Gastrocnemius medialis (tissue), 4 donors: ENCODE measurements at regions not wholly inside any gene's neighbourhood (a gene's known extent, or its start where the extent isn't known, plus 50 kb on each side); places are given as distances from the start of the nearest gene placed in this dataset.

ENCODE experiments used
- ATAC-seq, 2 donors: fragments of 150-250 bp; one replicate each; pipeline ENCODE4 v1.9.1; 2016
- DNase-seq, 2 donors: peaks; one replicate each; pipeline ENCODE4 v3.0.0-alpha.2; 2019
- H3K27ac ChIP-seq, 4 donors: fragments of 200-600 bp; sonication (generic); 1 replicate in 1 of 4; 2 replicates in 3 of 4; pipeline ENCODE4 v1.5.1; 2016 to 2018; ENCODE audit warnings: mild to moderate bottlenecking in 2 of 4, moderate library complexity in 1 of 4
- H3K27me3 ChIP-seq, 3 donors: fragments of 200-600 bp; sonication (generic) in 2 of 3; 1 replicate in 1 of 3; 2 replicates in 2 of 3; pipeline versions ENCODE4 v1.5.1 to v1.6.0; 2016 to 2019; ENCODE audit warnings: mild to moderate bottlenecking in 1 of 3, moderate library complexity in 1 of 3
- H3K36me3 ChIP-seq, 2 donors: fragments of 200-600 bp; sonication (generic) in 1 of 2; one replicate each; pipeline ENCODE4 v1.5.1; 2017 to 2018
- H3K4me1 ChIP-seq, 2 donors: fragments of 200-600 bp; sonication (generic) in 1 of 2; one replicate each; pipeline ENCODE4 v1.5.1; 2016 to 2017; ENCODE audit warnings: mild to moderate bottlenecking in 2 of 2
- H3K4me3 ChIP-seq, 4 donors: fragments of 200-600 bp; sonication (generic) in 3 of 4; 1 replicate in 1 of 4; 2 replicates in 3 of 4; pipeline ENCODE4 v1.5.1; 2016 to 2019; ENCODE audit warnings: mild to moderate bottlenecking in 2 of 4
- H3K9me3 ChIP-seq, 3 donors: fragments of 200-600 bp; sonication (generic) in 2 of 3; 1 replicate in 1 of 3; 2 replicates in 2 of 3; pipeline ENCODE4 v1.5.1; 2016 to 2019
- POLR2A ChIP-seq, 2 donors: fragments of 450-650 bp; IDR thresholded peaks; one replicate each; pipeline ENCODE4 v1.6.1; 2017; ENCODE audit warnings: antibody characterized with exemption in 2 of 2, mild to moderate bottlenecking in 2 of 2, moderate library complexity in 2 of 2
- in situ Hi-C, 4 donors: fragments of 200-750 bp; cut with MboI; loops; one replicate each; pipeline versions ENCODE4 v1.15.0 to v1.8.0; 2017; ENCODE audit warnings: low sequenced_read_pairs in 4 of 4
- intact Hi-C: fragments of 100-400 bp; cut with DNase I; formaldehyde crosslinking; loops from one replicate; pipeline ENCODE4 v1.15.1; 2023; ENCODE audit warnings: low total_unique reads
- TF ChIP-seq, protein P1 (sequence below), 5 experiments: fragments of 450-650 bp in 3 of 5; fragments of 200-600 bp in 2 of 5; sonication (generic) in 2 of 5; IDR thresholded peaks in 4 of 5; conservative IDR thresholded peaks in 1 of 5; 1 replicate in 4 of 5; 2 replicates in 1 of 5; pipeline ENCODE4 v1.5.1; 2016 to 2019; ENCODE audit warnings: antibody characterized with exemption in 5 of 5, mild to moderate bottlenecking in 3 of 5, moderate library complexity in 3 of 5

DNA sequence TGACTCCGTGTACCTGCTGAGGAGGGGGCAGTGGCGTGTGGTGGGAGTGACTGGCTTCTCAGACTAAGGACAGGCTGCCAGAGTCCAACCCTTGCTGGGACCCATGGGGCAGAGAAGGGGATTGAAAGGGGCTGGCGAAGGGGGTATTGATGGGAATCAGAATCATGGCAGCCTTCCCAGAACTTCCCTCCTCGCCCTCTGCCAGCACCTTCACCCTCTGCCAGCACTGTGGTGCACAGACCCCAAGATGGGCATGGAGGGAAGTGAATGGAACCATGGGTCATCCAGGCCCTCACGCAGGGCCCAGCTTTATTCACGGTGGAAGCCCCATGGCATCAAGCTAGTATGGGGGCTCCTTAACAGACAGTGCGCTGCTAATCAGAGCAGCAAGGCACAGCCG, 76.8 kb downstream of the IRX5 start:
- no peak for TF ChIP-seq POLR2A (IDR thresholded peaks at IDR 0.05)
- TF ChIP-seq, protein P1, sequence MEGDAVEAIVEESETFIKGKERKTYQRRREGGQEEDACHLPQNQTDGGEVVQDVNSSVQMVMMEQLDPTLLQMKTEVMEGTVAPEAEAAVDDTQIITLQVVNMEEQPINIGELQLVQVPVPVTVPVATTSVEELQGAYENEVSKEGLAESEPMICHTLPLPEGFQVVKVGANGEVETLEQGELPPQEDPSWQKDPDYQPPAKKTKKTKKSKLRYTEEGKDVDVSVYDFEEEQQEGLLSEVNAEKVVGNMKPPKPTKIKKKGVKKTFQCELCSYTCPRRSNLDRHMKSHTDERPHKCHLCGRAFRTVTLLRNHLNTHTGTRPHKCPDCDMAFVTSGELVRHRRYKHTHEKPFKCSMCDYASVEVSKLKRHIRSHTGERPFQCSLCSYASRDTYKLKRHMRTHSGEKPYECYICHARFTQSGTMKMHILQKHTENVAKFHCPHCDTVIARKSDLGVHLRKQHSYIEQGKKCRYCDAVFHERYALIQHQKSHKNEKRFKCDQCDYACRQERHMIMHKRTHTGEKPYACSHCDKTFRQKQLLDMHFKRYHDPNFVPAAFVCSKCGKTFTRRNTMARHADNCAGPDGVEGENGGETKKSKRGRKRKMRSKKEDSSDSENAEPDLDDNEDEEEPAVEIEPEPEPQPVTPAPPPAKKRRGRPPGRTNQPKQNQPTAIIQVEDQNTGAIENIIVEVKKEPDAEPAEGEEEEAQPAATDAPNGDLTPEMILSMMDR (IDR thresholded peaks at IDR 0.05 in 4 of 5, conservative IDR thresholded peaks at IDR 0.05 in 1 of 5) = no peak
- H3K36me3 ChIP-seq = no peaks in the 10 kb centered on the region
- in situ Hi-C loops = no loop called here
- no peak overlapping the region for H3K4me3 ChIP-seq
- H3K4me1 ChIP-seq = no peaks in the 10 kb centered on the region
- DNase-seq = no peak
- no peak overlapping the region for H3K27ac ChIP-seq
- no peaks in the 10 kb centered on the region for H3K27me3 ChIP-seq
- no peaks in the 10 kb centered on the region for H3K9me3 ChIP-seq
- intact Hi-C loops = no loop called here
- ATAC-seq = no peak

DNA sequence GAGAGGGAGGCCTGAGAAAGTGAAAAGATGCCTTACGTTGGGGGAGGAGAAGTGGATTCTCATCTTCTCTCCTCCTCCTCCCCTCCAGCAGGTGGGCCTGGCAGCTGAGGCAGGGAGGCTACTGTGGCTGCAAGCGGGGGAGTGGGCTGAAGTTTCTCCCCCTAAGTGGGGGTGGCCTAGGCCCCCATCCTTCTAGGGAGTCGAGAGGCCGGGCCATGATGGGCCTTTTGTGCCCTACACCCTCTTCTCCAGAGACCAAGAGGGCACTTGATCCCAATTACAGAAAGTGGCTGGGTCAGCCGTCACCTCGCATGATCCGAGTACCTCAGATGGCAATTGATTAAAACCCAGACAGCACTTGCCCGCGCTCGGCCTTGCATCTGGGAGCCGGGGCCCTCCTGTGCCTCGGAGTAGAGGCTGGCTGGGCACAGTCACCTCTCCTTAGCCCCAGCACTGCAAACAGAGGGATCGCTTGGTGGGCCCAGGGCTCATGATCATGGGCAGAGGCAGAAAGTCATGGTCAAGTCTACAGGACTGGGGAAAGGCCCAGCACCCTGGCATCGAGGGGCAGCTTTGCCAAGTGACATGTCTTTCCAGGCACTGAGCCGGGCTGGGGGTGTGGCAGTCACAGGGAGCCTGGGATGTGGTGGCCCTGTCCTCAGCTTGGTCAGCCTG, 78.3 kb downstream of the IRX5 start:
- no peak overlapping the region for H3K27ac ChIP-seq
- no peak for ATAC-seq
- H3K4me3 ChIP-seq = no peak overlapping the region
- no peaks in the 10 kb centered on the region for H3K36me3 ChIP-seq
- intact Hi-C loops = no loop called here
- TF ChIP-seq POLR2A (IDR thresholded peaks at IDR 0.05) = no peak
- TF ChIP-seq, protein P1 (IDR thresholded peaks at IDR 0.05 in 4 of 5, conservative IDR thresholded peaks at IDR 0.05 in 1 of 5) = no peak
- H3K27me3 ChIP-seq = no peaks in the 10 kb centered on the region
- H3K9me3 ChIP-seq = no peaks in the 10 kb centered on the region
- in situ Hi-C loops = no loop called here
- no peaks in the 10 kb centered on the region for H3K4me1 ChIP-seq
- no peak for DNase-seq

DNA sequence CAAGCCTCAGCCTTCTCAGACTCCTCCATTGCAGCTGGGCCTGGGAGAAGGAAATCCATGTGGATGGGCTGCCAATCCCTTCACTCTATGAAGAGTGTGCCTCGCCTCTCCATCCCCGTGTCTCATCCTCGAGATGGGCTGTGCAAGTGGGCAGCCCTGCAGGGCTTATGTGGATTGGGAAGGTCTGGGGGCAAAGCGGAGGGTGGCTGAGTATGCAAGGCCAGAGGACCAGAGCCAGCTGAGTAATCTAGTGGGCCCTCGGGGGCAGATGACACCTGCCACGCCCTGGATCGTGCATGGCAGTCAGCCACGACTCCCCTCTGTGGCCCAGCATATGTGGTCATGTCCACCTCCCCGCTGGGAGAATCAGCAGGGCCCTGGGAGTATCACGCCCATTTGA, 78.9 kb downstream of the IRX5 start:
- no peaks in the 10 kb centered on the region for H3K36me3 ChIP-seq
- H3K4me1 ChIP-seq = no peaks in the 10 kb centered on the region
- no peak for ATAC-seq
- TF ChIP-seq POLR2A (IDR thresholded peaks at IDR 0.05) = no peak
- TF ChIP-seq, protein P1 (IDR thresholded peaks at IDR 0.05 in 4 of 5, conservative IDR thresholded peaks at IDR 0.05 in 1 of 5) = no peak
- in situ Hi-C loops = no loop called here
- DNase-seq = no peak
- no peak overlapping the region for H3K4me3 ChIP-seq
- no peaks in the 10 kb centered on the region for H3K9me3 ChIP-seq
- intact Hi-C loops = no loop called here
- H3K27me3 ChIP-seq = no peaks in the 10 kb centered on the region
- H3K27ac ChIP-seq = no peak overlapping the region

DNA sequence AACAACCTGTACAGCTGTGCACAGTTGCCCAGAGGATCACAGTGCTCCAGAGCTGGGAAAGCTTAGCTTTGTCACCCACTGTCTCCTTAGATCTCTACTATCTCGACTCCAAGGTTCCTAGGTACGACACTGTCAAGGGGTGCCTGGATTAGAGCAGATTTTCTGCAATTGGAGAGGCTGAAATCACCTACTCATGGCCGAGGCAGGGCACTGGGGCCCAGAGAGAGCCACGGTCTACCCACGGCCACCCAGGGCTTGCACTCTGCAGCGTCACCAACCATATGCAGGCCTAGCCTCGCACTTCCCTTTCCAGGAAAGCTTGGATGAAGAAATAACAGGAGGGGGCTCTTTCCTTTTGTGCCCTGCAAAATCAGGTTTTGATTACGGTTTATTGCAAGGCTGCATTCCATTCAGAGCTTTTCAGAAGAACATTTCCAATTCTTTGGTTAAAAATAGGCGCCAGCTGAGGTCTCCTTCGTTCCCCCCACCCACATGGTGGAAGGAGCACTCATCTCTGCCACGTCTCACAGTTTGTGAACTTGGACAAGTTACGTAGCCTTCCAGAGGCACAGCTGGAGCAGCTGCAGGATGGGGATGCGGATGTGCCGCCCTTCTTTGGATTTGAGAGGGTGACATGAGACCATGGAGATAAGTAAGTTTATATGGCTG, 80.0 kb downstream of the IRX5 start:
- ATAC-seq = no peak
- no peaks in the 10 kb centered on the region for H3K4me1 ChIP-seq
- intact Hi-C loops (no loop called here), in situ Hi-C loops (no loop called here)
- DNase-seq = no peak
- H3K27ac ChIP-seq = no peak overlapping the region
- no peaks in the 10 kb centered on the region for H3K9me3 ChIP-seq
- H3K4me3 ChIP-seq = no peak overlapping the region
- TF ChIP-seq POLR2A (IDR thresholded peaks at IDR 0.05) = no peak
- no peaks in the 10 kb centered on the region for H3K36me3 ChIP-seq
- no peaks in the 10 kb centered on the region for H3K27me3 ChIP-seq

DNA sequence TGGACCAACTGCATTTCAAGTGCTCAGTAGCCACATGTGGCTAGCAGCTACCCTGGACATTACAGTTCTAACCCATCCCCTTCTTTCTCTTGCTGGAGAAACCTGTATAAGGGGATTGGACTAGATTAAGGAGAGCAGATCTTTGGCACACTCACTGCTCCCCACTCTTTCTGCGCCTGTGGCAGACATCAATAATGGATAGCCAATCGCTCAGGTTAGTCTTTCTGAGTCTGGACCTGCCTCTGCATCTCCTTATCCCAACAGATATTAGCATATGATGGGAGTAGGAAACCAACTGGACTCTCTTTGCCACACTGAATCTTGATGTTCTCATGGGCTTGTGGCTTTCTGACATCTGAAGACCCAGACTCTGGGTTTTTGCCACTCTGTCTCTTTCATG, 81.7 kb downstream of the IRX5 start:
- DNase-seq (no peak), ATAC-seq (no peak)
- TF ChIP-seq, protein P1 (IDR thresholded peaks at IDR 0.05 in 4 of 5, conservative IDR thresholded peaks at IDR 0.05 in 1 of 5) = no peak
- TF ChIP-seq POLR2A (IDR thresholded peaks at IDR 0.05) = no peak
- Histone ChIP-seq H3K27ac (no peak overlapping the region), H3K9me3 (no peaks in the 10 kb centered on the region), H3K27me3 (no peaks in the 10 kb centered on the region), H3K36me3 (no peaks in the 10 kb centered on the region), H3K4me3 (no peak overlapping the region), H3K4me1 (no peaks in the 10 kb centered on the region)
- in situ Hi-C loops = no loop called here
- intact Hi-C loops = no loop called here
